Neural cell (in vitro differentiated cells): ENCODE measurements at regions not wholly inside any gene's neighbourhood (a gene's known extent, or its start where the extent isn't known, plus 50 kb on each side); places are given as distances from the start of the nearest gene placed in this dataset.

Source experiments
- EZH2 ChIP-seq: fragments of 200-600, 300-800 bp; shearing (Covaris generic), sonication (generic); IDR thresholded peaks from 2 replicates; pipeline ENCODE4 v1.6.1; 2014; ENCODE audit warnings: antibody characterized with exemption, low read length, borderline replicate concordance, mild to moderate bottlenecking; ENCODE audit not compliant: insufficient read depth, poor library complexity, severe bottlenecking
- POLR2AphosphoS5 ChIP-seq: IDR thresholded peaks from 2 replicates; pipeline ENCODE4 v1.6.1; 2012
- REST ChIP-seq: IDR thresholded peaks from 2 replicates; pipeline ENCODE4 v1.6.1; 2012; ENCODE audit warnings: borderline replicate concordance
- TAF1 ChIP-seq: IDR thresholded peaks from 2 replicates; pipeline ENCODE4 v1.6.1; 2012; ENCODE audit warnings: low read depth
- TF ChIP-seq, protein P1 (sequence below): fragments of 450-650 bp; IDR thresholded peaks from 2 replicates; pipeline ENCODE4 v1.5.1; 2014; ENCODE audit warnings: antibody characterized with exemption, mild to moderate bottlenecking, moderate library complexity; ENCODE audit not compliant: poor library complexity, severe bottlenecking

DNA sequence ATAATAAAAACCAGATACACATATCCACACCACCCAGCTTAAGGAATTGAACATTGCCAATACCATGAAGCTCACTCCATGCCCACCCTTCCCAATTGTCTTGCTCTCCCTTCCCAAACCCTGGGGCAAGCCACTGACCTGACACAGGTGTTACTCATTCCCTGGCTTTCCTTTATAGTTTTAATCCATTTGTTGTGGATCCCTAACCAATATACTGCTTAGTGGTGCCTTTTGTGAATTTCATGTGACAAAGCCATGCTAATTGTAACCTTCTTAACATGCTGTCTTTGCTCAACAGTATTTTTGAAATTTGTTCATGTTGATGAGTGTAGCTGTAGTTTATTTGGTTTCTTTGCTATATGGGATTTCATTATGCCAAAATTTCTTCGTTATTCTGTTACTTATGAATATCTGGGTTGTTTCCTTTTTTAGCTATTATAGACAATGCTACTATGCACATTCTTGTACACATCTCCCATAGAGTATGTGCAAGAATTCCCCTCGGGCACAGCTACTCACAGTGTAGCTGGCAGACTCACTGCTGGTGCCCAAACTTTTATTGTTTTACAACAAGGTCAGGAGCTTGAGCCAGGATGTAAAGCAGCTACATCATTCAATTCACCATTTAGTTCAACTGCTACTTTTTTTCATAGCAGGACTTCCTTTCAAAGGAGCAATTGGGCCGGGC lies 90.8 kb upstream of the ATL2 start:
- TF ChIP-seq, protein P1, sequence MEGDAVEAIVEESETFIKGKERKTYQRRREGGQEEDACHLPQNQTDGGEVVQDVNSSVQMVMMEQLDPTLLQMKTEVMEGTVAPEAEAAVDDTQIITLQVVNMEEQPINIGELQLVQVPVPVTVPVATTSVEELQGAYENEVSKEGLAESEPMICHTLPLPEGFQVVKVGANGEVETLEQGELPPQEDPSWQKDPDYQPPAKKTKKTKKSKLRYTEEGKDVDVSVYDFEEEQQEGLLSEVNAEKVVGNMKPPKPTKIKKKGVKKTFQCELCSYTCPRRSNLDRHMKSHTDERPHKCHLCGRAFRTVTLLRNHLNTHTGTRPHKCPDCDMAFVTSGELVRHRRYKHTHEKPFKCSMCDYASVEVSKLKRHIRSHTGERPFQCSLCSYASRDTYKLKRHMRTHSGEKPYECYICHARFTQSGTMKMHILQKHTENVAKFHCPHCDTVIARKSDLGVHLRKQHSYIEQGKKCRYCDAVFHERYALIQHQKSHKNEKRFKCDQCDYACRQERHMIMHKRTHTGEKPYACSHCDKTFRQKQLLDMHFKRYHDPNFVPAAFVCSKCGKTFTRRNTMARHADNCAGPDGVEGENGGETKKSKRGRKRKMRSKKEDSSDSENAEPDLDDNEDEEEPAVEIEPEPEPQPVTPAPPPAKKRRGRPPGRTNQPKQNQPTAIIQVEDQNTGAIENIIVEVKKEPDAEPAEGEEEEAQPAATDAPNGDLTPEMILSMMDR: no peak
- TF ChIP-seq TAF1 (no peak), EZH2 (no peak), POLR2AphosphoS5 (no peak), REST (no peak)
